ENCODE measurements at regions not wholly inside any gene's neighbourhood (a gene's known extent, or its start where the extent isn't known, plus 50 kb on each side); places are given as distances from the start of the nearest gene placed in this dataset.

DNA sequence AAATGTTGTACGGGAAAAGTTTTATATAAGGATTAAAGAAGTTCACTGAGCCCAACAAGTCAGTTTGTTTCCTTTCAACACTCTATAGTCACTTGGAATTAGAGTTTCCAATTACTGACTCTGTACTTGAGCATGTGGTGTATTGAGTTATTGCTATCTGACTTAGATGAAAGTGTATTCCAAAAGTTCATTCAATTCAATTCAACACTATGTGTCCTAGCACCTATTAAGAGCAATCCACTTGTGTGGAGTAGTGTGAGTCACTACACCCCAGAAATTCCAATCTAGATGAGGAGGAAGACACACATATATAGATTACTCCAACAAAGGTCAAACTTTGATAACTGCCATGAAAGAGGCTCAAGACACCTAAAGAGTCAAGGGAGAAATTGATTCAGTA lies 98.2 kb upstream of the SLCO6A1 start:
- H4K8ac ChIP-seq (ENCODE audit: extremely low read depth, insufficient read depth, low read length): no peak overlapping the region
- no peak overlapping the region for H2BK15ac ChIP-seq (ENCODE audit: low read length)
- H3K36me3 ChIP-seq (ENCODE audit: control insufficient read depth in 2 of 4, insufficient read depth in 4 of 4, low read length in 3 of 4): no peaks in the 10 kb centered on the region
- ChIA-PET CTCF (ENCODE audit: partially characterized antibody) (no interaction called here), POLR2A (ENCODE audit: partially characterized antibody) (no interaction called here)
- no peak overlapping the region for H3K27ac ChIP-seq (ENCODE audit: low read depth, low read length)
- DNase-seq (ENCODE audit: low read depth in 1 of 2, low spot score in 2 of 2) (no peak), FAIRE-seq (no peak)
- H2BK20ac ChIP-seq (ENCODE audit: low read length): no peak overlapping the region
- no peak overlapping the region for H2BK120ac ChIP-seq (replicated peaks; ENCODE audit: low read depth, low read length)
- H3K79me2 ChIP-seq (ENCODE audit: control insufficient read depth in 1 of 2, insufficient read depth in 2 of 2, low read length in 2 of 2): no peaks in the 10 kb centered on the region
- H4K91ac ChIP-seq (replicated peaks; ENCODE audit: insufficient read length, low read length): no peak overlapping the region
- H4K20me1 ChIP-seq (replicated peaks in 1 of 2; ENCODE audit: control insufficient read depth in 1 of 2, insufficient read depth in 2 of 2, low read length in 2 of 2): no peaks in the 10 kb centered on the region
- H2BK5ac ChIP-seq (ENCODE audit: low read depth, low read length): no peak overlapping the region
- no peak overlapping the region for H3K18ac ChIP-seq (ENCODE audit: extremely low read depth, low read length)
- no peak overlapping the region for H4K5ac ChIP-seq (ENCODE audit: insufficient read length, low read depth, low read length)
- H3K56ac ChIP-seq (replicated peaks; ENCODE audit: insufficient read length, low read depth, low read length): no peak overlapping the region
- 94% methylated on average over 1 of the region's 1 CpG; no CpG with 5 or more reads in 1 of the 2 experiments for WGBS, 2 experiments (ENCODE audit: extremely low coverage in 1 of 2, insufficient coverage in 1 of 2, insufficient read length in 1 of 2, insufficient replicate concordance in 2 of 2, low coverage in 1 of 2, low lambda C conversion rate in 2 of 2, missing lambda C conversion rate in 1 of 2)
- no peak overlapping the region for H3K23ac ChIP-seq (ENCODE audit: insufficient read length)
- H3K4ac ChIP-seq (replicated peaks; ENCODE audit: insufficient read length, low read depth, low read length): no peak overlapping the region
- no peak overlapping the region for H3K4me3 ChIP-seq (ENCODE audit: extremely low read depth in 1 of 4, insufficient read depth in 2 of 4, low read depth in 3 of 4, low read length in 4 of 4)
- no peaks in the 10 kb centered on the region for H3K79me1 ChIP-seq (ENCODE audit: low read depth, low read length)
- no peaks in the 10 kb centered on the region for H3K23me2 ChIP-seq (ENCODE audit: low read depth, low read length)
- H3K9ac ChIP-seq (replicated peaks in 1 of 4; ENCODE audit: extremely low read depth in 1 of 4, low read depth in 3 of 4, low read length in 3 of 4): no peak overlapping the region
- TF ChIP-seq CBX8 (IDR thresholded peaks at IDR 0.05; ENCODE audit: borderline replicate concordance, low read depth, low read length) (no peak), NRF1 (IDR thresholded peaks at IDR 0.05; ENCODE audit: low read depth, low read length) (no peak), TAF7 (optimal IDR thresholded peaks at IDR 0.05; ENCODE audit: borderline replicate concordance, low read depth, low read length) (no peak), GTF2F1 (IDR thresholded peaks at IDR 0.05; ENCODE audit: borderline replicate concordance, low read depth, low read length) (no peak), TAF1 (IDR thresholded peaks at IDR 0.05; ENCODE audit: low read depth, low read length) (no peak), SIRT6 (IDR thresholded peaks at IDR 0.05; ENCODE audit: low read length) (no peak), CHD1 (IDR thresholded peaks at IDR 0.05; ENCODE audit: low read depth, low read length) (no peak), RFX5 (IDR thresholded peaks at IDR 0.05; ENCODE audit: borderline replicate concordance, low read depth, low read length) (no peak), BRCA1 (IDR thresholded peaks at IDR 0.05; ENCODE audit: low read depth, low read length) (no peak), BCL11A (IDR thresholded peaks at IDR 0.05; ENCODE audit: low read depth in 2 of 2, low read length in 2 of 2) (no peak), EGR1 (IDR thresholded peaks at IDR 0.05; ENCODE audit: borderline replicate concordance, low read depth, low read length) (no peak), SP1 (IDR thresholded peaks at IDR 0.05; ENCODE audit: low read depth, low read length) (no peak), E2F6 (IDR thresholded peaks at IDR 0.05) (no peak), EP300 (IDR thresholded peaks at IDR 0.05; ENCODE audit: borderline replicate concordance in 1 of 2, low read depth in 2 of 2, low read length in 2 of 2) (no peak), NANOG (IDR thresholded peaks at IDR 0.05; ENCODE audit: insufficient read depth, low read depth, low read length, poor library complexity, severe bottlenecking) (no peak)
- no peak overlapping the region for H2AK5ac ChIP-seq (ENCODE audit: low read depth, low read length)
- H3K4me2 ChIP-seq (ENCODE audit: insufficient read depth in 1 of 2, low read depth in 2 of 2, low read length in 2 of 2): no peak overlapping the region
- H3K4me1 ChIP-seq (replicated peaks in 1 of 4; ENCODE audit: control insufficient read depth in 3 of 4, insufficient read depth in 4 of 4, low read length in 3 of 4): no peaks in the 10 kb centered on the region
- H2BK12ac ChIP-seq (ENCODE audit: low read depth, low read length): no peak overlapping the region
- H3K9me3 ChIP-seq (ENCODE audit: insufficient read depth in 2 of 2, low read depth in 1 of 2, low read length in 1 of 2): peaks cover 0 to 4% of the 10 kb centered on the region in 2 experiments; a peak in 1 of 4 replicates
- H3K27me3 ChIP-seq (replicated peaks in 1 of 4; ENCODE audit: control insufficient read depth in 3 of 4, extremely low read depth in 1 of 4, insufficient read depth in 3 of 4, low read length in 3 of 4): no peaks in the 10 kb centered on the region
- no peak overlapping the region for H2AFZ ChIP-seq (ENCODE audit: low read length)
- H3K14ac ChIP-seq (ENCODE audit: insufficient read length): no peak overlapping the region
